ENCODE measurements at regions not wholly inside any gene's neighbourhood (a gene's known extent, or its start where the extent isn't known, plus 50 kb on each side); places are given as distances from the start of the nearest gene placed in this dataset.

DNA sequence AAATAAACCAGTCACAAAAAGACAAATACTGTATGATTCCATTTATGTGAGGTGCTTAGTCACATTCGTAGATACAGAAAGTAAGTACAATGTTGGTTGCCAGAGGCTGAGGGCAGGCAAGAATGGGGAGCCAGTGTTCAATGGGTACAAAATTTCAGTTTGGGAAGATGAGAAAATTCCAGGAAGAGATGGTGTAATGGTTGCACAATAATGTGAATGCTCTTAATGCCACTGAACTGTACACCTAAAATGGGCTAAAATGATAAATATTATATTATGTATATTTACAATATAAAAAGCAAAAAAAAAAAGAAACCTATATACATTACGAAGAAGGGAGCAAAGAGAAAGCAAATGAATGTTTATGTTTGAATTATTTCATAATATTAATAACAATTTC, 329.0 kb downstream of the C11orf87 start:
- DNase-seq (ENCODE audit: low read depth): no peak

GRCh38 chr11:109752212-109752825, 330.3 kb downstream of the C11orf87 start:
- DNase-seq (ENCODE audit: low read depth): no peak

DNA sequence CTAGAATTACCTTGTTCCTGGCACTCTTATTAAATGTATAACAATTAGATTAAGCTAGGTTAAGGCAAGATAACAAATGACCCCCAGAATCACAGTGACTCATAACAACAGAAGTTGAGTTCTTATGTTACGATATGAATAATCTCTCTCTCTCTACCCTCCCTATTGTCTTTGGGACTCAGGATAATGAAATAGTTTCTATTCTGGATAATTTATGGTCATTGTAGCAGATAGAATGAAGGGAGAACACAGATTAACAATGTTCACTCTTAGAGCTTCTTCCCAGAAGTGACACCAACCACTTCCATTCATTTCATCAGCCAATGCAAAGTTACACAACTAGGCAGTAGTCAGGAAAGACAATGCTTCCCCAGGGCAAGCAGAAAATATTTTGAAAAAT, 334.5 kb downstream of the C11orf87 start:
- DNase-seq (ENCODE audit: low read depth): no peak

DNA sequence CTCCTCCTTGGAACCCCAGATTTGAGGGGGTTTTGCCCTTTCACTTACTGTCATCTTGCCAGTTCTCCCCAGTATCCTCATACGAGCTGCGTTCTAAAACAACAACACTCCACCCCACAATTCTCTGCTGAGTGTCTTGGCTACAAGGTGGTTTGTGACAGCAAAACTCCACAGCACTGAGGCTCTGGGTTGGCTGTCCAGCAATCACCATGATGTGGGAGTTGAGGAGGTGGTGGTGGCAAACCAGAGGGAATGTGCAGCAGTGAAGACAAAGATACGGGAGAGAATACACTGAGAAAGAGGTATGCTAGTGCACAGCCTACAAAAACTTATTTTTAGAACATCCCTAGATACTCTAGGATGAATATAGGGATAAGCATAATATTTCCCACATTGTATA, 335.0 kb downstream of the C11orf87 start:
- DNase-seq (ENCODE audit: low read depth): no peak

DNA sequence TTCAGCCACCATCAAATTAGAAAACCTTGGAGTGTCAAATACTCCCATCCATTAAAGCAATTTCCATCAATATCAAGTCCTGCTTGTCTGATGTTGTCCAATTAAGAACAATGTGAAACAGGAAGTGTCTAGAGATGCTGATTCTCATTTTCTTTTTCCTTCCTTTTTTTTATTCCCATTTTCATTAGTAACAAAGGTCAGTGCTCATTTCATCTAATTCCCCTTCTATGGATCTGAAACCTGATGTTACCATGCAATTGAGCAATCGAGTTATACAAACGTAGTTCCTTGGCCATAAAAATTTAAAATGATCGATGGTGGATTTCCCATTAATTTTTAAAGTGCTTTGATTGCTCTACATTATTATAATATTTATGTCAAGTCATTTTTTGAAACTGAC, 330.6 kb upstream of the ZC3H12C start:
- DNase-seq (ENCODE audit: low read depth): no peak

DNA sequence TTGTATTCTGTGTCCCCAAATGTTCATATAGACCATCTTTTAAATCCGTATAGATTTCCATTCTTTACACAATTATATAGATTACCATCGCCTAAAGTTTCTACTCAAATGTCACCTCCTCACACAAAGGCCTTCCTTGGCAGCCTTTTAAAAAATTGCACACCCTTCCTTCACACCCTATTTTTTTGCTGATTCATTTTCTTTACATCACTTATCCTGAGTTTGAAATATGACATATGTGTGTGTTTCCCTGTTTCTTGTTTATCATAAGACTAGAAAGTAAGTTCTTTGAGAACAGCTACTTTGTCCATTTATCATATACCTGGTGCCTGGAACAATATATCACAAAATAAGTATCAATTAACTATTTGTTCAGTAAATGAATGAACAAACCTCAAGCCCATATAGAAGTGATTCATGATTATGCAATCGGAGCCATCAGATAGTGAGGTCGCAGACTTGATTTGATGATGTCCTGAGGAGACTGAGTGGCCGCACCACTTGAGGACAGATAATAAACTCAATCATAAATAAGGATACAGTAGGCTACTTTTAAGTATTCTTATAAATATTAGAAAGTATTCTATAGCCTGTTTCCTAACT, 327.4 kb upstream of the ZC3H12C start:
- DNase-seq (ENCODE audit: low read depth): no peak

DNA sequence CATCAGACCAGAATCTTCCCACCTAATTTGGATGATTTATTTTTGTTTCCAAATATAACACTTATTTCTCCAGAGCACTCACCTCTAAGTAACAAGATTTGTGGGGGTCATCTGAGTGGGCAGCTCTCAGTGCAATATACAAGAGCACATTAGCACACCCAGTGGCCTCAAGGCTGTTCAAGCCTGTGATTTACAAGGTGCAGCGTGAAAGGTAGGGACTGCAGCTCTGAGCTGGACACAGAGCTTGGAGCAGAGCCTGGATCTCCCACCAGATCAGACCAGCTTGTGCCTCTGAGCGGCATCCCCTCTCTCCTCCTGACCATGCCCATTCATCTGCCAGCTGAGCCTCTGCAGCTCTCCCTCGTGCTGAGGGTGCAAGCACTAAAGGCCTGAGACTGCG, 323.3 kb upstream of the ZC3H12C start:
- DNase-seq (ENCODE audit: low read depth): no peak

DNA sequence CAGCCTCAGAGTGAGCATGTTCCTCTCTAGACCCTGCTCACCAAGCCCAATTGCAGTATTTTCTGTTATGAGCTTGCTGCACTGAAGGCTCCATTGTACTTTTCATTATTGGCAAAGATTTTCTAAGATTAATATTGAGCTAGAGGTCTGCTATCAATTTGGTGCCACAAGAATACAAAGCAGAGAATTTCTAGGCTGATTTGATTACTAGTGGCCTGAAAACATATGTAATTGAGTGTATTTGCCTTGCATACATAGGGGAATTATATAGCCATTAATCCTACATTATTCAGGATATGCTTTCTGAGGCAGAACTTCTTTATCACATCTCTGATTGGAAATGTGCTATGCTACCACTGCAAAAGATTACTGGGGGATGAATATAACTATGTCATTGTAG, 322.9 kb upstream of the ZC3H12C start:
- no peak for DNase-seq (ENCODE audit: low read depth)

GRCh38 chr11:109772892-109773291, 320.3 kb upstream of the ZC3H12C start:
- DNase-seq (ENCODE audit: low read depth): no peak

DNA sequence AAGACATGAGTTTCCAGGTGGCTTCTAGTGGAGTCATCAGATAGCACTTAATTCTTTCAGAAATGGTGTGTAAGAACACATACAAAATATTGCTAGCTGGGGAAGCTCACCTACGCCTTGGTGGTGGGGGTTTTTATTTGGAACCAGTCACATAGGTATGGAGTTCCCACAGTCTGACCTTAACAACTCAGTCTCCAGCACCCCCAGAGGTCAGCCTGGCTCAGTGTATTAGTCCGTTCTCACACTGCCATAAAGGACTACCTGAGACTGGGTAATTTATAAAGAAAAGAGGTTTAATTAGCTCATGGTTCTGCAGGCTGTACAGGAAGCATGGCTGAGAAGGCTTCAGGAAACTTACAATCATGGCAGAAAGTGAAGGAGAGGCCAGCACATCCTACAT, 317.5 kb upstream of the ZC3H12C start:
- no peak for DNase-seq (ENCODE audit: low read depth)

DNA sequence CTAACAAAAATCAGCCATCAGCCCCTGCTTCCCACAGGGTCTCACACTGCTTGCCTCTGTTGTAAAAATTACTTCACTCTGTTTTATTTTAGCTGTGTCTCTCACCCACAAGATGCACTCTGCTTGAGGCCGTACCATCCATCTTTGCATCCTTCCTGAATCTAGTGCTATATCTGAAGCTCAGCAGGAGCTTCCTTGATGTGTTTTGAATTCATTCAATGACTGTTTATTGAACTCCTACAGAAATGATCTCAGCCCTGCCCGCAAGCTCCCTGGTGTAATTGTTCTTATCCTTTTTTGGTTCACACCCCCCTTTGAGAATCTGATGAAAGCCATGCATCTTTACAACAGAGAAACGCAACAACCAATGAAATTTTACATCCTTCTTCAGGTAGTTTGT, 310.2 kb upstream of the ZC3H12C start:
- DNase-seq (ENCODE audit: low read depth): no peak

- DNase-seq (ENCODE audit: low read depth): no peak
Observed at GRCh38 chr11:109783840-109784239, 309.4 kb upstream of the ZC3H12C start.

DNA sequence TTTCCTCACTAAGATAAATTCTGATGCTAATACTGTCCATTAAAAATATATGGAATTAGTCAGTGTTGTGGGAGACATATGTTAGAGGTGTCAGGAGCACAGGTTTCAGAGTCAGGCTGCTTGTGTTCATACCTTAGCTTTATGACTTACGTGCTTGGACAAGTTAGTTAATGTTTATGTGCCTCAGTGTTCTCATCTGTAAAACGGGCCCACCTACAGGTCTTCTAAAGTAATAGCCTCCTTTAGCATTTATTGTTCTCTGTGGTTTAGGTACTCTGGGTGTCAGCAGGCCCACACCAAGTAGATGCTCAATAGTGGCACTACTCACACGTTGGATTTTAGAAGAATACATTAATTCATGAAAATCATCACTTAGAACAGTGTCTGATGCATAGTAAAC, 308.7 kb upstream of the ZC3H12C start:
- DNase-seq (ENCODE audit: low read depth): no peak

DNA sequence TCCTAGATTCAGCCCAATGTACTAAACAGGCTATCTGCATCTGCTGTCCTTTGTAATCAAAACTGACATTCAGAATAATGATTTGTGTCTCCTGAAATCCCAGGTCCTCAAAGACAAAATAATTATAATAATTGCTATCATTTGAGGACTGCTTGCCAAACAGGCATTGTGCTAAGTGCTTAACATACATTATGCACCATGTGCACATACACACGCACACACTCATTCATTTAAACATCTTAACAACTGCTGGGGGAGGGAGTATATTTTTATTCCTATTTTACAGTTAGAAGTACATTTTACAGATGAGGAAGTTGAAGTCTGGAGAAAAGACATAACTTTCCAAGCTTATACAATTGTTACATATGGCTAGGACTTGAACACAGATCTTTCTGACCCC, 308.0 kb upstream of the ZC3H12C start:
- DNase-seq (ENCODE audit: low read depth): no peak

DNA sequence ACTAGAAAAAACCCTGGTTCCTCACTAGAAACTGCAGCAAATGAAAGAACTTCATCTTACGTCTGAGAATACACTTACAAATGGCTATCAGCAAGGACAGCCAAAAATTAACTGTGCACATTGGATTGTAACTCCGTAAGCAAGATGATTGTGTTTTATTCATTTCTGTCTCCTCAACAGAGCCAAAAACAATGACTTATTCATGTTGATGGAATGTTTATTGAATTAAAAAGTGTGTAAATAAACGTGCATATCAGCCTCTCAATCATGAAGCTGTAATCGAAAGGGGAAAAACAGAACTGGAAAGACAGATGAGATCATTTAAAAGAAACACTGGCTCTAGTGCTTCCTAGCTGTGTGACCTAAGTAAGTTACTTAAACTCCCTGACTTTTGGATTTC, 307.5 kb upstream of the ZC3H12C start:
- DNase-seq (ENCODE audit: low read depth): no peak

DNA sequence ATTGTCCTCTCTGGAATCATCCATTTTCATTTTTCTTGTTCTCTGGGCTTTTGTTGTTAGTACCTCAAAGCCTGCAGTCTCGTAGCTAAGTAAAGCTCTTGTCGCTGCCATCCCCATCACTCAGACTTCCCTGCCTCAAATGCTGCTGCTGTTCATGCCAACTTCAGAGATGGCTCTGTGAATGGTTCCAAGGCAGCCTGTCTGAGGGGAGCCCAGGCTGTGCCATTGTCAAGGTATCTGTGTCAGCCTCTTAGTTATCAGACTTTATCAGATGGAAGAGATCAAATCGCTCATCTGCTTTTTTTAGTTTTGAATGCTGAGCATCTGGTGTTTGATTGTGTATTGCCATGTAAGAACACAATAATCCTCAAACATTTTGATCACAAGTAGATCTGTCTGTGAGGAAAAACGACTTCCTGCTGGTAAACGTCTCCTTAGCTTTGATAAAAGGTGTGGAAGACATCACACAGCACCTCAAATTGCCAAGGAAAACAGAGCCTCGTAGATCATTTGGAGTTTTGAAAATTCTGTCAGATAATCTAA, 304.2 kb upstream of the ZC3H12C start:
- DNase-seq (ENCODE audit: low read depth): no peak

- no peak for DNase-seq (ENCODE audit: low read depth)
Observed at GRCh38 chr11:109789901-109790300, 303.3 kb upstream of the ZC3H12C start.

GRCh38 chr11:109791337-109791736, 301.9 kb upstream of the ZC3H12C start:
- no peak for DNase-seq (ENCODE audit: low read depth)

GRCh38 chr11:109794501-109794900, 298.7 kb upstream of the ZC3H12C start:
- DNase-seq (ENCODE audit: low read depth): no peak

DNA sequence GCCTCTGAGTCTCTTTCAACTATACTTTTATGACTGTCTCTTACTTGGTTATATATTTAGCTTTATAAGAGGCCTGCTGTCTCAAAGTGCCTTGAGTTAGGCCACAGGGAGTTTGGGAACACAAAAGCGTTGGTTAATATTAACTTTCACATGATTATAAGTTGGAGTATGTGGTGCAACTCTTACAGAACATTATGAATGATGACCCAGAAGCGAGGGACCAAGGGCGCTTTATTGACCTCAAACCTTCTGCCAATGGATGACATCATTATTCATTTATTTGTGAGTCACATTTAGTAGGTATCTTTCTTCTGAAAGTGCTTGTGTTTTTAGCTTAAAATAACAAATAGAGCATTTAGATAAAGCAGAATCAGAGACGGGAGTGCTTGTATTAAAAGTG, 298.0 kb upstream of the ZC3H12C start:
- no peak for DNase-seq (ENCODE audit: low read depth)

GRCh38 chr11:109796253-109796652, 296.9 kb upstream of the ZC3H12C start:
- DNase-seq (ENCODE audit: low read depth): no peak

- no peak for DNase-seq (ENCODE audit: low read depth)
Observed at GRCh38 chr11:109798521-109798920, 294.7 kb upstream of the ZC3H12C start.

- no peak for DNase-seq (ENCODE audit: low read depth)
Observed at GRCh38 chr11:109799604-109800003, 293.6 kb upstream of the ZC3H12C start.

DNA sequence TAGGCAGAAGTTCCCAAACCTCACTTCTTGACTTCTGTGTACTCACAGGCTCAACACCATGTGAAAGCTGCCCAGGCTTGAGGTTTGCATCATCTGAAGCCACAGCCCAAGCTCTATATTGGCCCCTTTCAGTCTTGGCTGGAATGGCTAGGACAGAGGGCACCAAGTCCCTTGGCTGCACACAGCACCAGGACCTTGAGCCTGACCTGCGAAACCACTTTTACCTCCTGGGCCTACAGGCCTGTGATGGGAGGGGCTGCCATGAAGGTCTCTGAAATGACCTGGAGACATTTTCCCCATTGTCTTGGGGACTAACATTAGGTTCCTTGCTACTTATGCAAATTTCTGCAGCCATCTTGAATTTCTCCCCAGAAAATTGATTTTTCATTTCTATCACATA, 288.3 kb upstream of the ZC3H12C start:
- no peak for DNase-seq (ENCODE audit: low read depth)

All from stimulated activated CD8-positive, alpha-beta memory T cell treated with anti-CD3 and anti-CD28 coated beads, Interleukin-15, amount 100 ng/mL, for 1 hour (primary cell).